HepG2 (cell line): ENCODE measurements at regions not wholly inside any gene's neighbourhood (a gene's known extent, or its start where the extent isn't known, plus 50 kb on each side); places are given as distances from the start of the nearest gene placed in this dataset.

ENCODE experiments used
- ATAC-seq: fragments of 200-7000 bp; cut with Tn5 transposase; 3 replicates; pipeline ENCODE4 v1.9.1; 2020; ENCODE audit warnings: mild to moderate bottlenecking, moderate library complexity
- BruUV-seq: library from RNA; stranded (reverse); fragments of 400-500 nt; replicated peaks from 2 replicates; lab custom pipeline; 2021; lab: Mats Ljungman, UMichigan
- CTCF ChIA-PET: fragments of 300-600 bp; formaldehyde crosslinking; extraction: SDS; loops from one replicate; lab custom pipeline; 2021; ENCODE audit warnings: low total read pairs, inconsistent platforms, low intra/inter-chr PET ratio; lab: Yijun Ruan, JAX
- POLR2A ChIA-PET: fragments of 350-600 bp; sonication (Branson Sonifier 250); formaldehyde crosslinking; loops from one replicate; lab custom pipeline; 2020; ENCODE audit warnings: antibody characterized with exemption, inconsistent platforms; lab: Yijun Ruan, JAX
- DNase-seq: peaks from one replicate; pipeline ENCODE4 v3.0.0-alpha.2; 2015; ENCODE audit warnings: low spot score
- FAIRE-seq: peaks from 3 replicates; lab custom pipeline; 2011; peaks lifted over from hg19 to GRCh38; lab: Jason Lieb, UNC
- H2AFZ ChIP-seq: one replicate; pipeline ENCODE4 v1.6.1; 2011; ENCODE audit warnings: low read length, inconsistent platforms
- H3K27ac ChIP-seq: fragments of 300-600 bp; 3 replicates; pipeline ENCODE4 v1.8.0; 2011; ENCODE audit warnings: mixed run types, mild to moderate bottlenecking, mixed read lengths, low read length, inconsistent platforms; ENCODE audit not compliant: insufficient read depth; ENCODE audit errors: extremely low read length
- H3K27me3 ChIP-seq, 2 experiments: fragments of 200-600 bp in 1 of 2; 2 replicates in 1 of 2; 3 replicates in 1 of 2; pipeline versions ENCODE4 v1.6.0 to v1.8.0; 2011; ENCODE audit warnings: low read length in 2 of 2, mild to moderate bottlenecking in 2 of 2, moderate library complexity in 2 of 2, inconsistent platforms in 1 of 2; ENCODE audit not compliant: insufficient read depth in 2 of 2, control insufficient read depth in 1 of 2
- H3K36me3 ChIP-seq, 2 experiments: fragments of 200-600 bp in 1 of 2; replicated peaks in 1 of 2; 2 replicates in 1 of 2; 3 replicates in 1 of 2; pipeline versions ENCODE4 v1.5.1 to v1.8.0; 2011; ENCODE audit warnings: low read length in 2 of 2, inconsistent platforms in 1 of 2; ENCODE audit not compliant: insufficient read depth in 2 of 2, control insufficient read depth in 1 of 2
- H3K4me1 ChIP-seq: 2 replicates; pipeline ENCODE4 v1.5.1; 2012; ENCODE audit warnings: low read length, inconsistent platforms; ENCODE audit not compliant: insufficient read depth
- H3K4me2 ChIP-seq: 2 replicates; pipeline ENCODE4 v1.6.0; 2011; ENCODE audit warnings: low read depth, low read length, inconsistent platforms
- H3K4me3 ChIP-seq, 3 experiments: fragments of 200-600 bp in 1 of 3; sonication (generic), shearing (Covaris generic) in 1 of 3; replicated peaks in 1 of 3; 2 replicates each; pipeline ENCODE4 v1.5.1; 2011 to 2016; ENCODE audit warnings: low read length in 3 of 3, inconsistent platforms in 2 of 3, low read depth in 2 of 3, mild to moderate bottlenecking in 2 of 3, control low read depth in 1 of 3, mixed read lengths in 1 of 3; ENCODE audit not compliant: insufficient read depth in 1 of 3
- H3K79me2 ChIP-seq: one replicate; pipeline ENCODE4 v1.6.1; 2011; ENCODE audit warnings: low read length, inconsistent platforms; ENCODE audit not compliant: insufficient read depth
- H3K9ac ChIP-seq: 2 replicates; pipeline ENCODE4 v1.6.0; 2011; ENCODE audit warnings: mild to moderate bottlenecking, low read depth, low read length, inconsistent platforms; ENCODE audit not compliant: insufficient read depth
- H3K9me3 ChIP-seq: 2 replicates; pipeline ENCODE4 v1.5.1; 2012; ENCODE audit warnings: mild to moderate bottlenecking, low read length
- H4K20me1 ChIP-seq: 2 replicates; pipeline ENCODE4 v1.6.0; 2011; ENCODE audit warnings: inconsistent platforms, mild to moderate bottlenecking, low read length, moderate library complexity; ENCODE audit not compliant: insufficient read depth
- ATF7-NPFF ChIP-seq: sonication (generic); formaldehyde crosslinking; IDR thresholded peaks from 2 replicates; pipeline ENCODE4 v1.8.1; 2023; ENCODE audit warnings: mild to moderate bottlenecking, low read depth, missing genetic modification reagents, moderate library complexity
- DR1 ChIP-seq: sonication (generic); formaldehyde crosslinking; IDR thresholded peaks from 2 replicates; pipeline ENCODE4 v1.8.0; 2021; ENCODE audit warnings: mild to moderate bottlenecking, missing genetic modification reagents, inconsistent platforms
- HNF4A ChIP-seq: sonication (generic); formaldehyde crosslinking; IDR thresholded peaks from 2 replicates; pipeline ENCODE4 v1.4.0; 2020; ENCODE audit warnings: missing genetic modification reagents
- MYPOP ChIP-seq: sonication (generic); formaldehyde crosslinking; IDR thresholded peaks from 2 replicates; pipeline ENCODE4 v1.8.1; 2023; ENCODE audit warnings: mild to moderate bottlenecking, moderate library complexity, missing genetic modification reagents
- NFKB2 ChIP-seq: sonication (generic); formaldehyde crosslinking; IDR thresholded peaks from 2 replicates; pipeline ENCODE4 v1.4.0; 2020; ENCODE audit warnings: missing genetic modification reagents, borderline replicate concordance
- RNF219 ChIP-seq: sonication (generic); formaldehyde crosslinking; IDR thresholded peaks from 2 replicates; pipeline ENCODE4 v1.5.0; 2020; ENCODE audit warnings: mild to moderate bottlenecking, missing genetic modification reagents
- SALL2 ChIP-seq: sonication (generic); formaldehyde crosslinking; IDR thresholded peaks from 2 replicates; pipeline ENCODE4 v1.8.1; 2023; ENCODE audit warnings: mild to moderate bottlenecking, missing genetic modification reagents, inconsistent platforms
- SOX6 ChIP-seq, 2 experiments: fragments of 450-650 bp in 1 of 2; sonication (generic) in 1 of 2; formaldehyde crosslinking in 1 of 2; IDR thresholded peaks; 2 replicates each; pipeline versions ENCODE4 v1.4.0 to v1.6.1; 2017 to 2020; ENCODE audit warnings: antibody characterized with exemption in 1 of 2, mild to moderate bottlenecking in 1 of 2, missing genetic modification reagents in 1 of 2
- ZC3H13 ChIP-seq: sonication (generic); formaldehyde crosslinking; IDR thresholded peaks from 2 replicates; pipeline ENCODE4 v1.8.1; 2023; ENCODE audit warnings: mild to moderate bottlenecking, missing genetic modification reagents, moderate library complexity
- ZNF530 ChIP-seq: sonication (generic); formaldehyde crosslinking; IDR thresholded peaks from 2 replicates; pipeline ENCODE4 v1.5.0; 2020; ENCODE audit warnings: low read depth, mild to moderate bottlenecking, missing genetic modification reagents
- WGBS: methylation state at CpG from one replicate; pipeline ENCODE4 v1.1.6; 2017; ENCODE audit warnings: low lambda C conversion rate; 5-methylcytosine and 5-hydroxymethylcytosine counted together
- in situ Hi-C: cut with HindIII; loops from 2 replicates; pipeline ENCODE4 v1.10.0; 2017; ENCODE audit warnings: low pct_unique_long_range_greater_than_20kb; ENCODE audit not compliant: extremely low pct_ligation_motif_present
- intact Hi-C: fragments of 100-400 bp; cut with micrococcal nuclease; formaldehyde crosslinking; loops from one replicate; pipeline ENCODE4 v1.10.0; 2022; ENCODE audit not compliant: unreplicated experiment
- TF ChIP-seq, protein P1 (sequence below): sonication (generic); formaldehyde crosslinking; IDR thresholded peaks from 2 replicates; pipeline ENCODE4 v1.4.0; 2020; ENCODE audit warnings: missing genetic modification reagents

DNA sequence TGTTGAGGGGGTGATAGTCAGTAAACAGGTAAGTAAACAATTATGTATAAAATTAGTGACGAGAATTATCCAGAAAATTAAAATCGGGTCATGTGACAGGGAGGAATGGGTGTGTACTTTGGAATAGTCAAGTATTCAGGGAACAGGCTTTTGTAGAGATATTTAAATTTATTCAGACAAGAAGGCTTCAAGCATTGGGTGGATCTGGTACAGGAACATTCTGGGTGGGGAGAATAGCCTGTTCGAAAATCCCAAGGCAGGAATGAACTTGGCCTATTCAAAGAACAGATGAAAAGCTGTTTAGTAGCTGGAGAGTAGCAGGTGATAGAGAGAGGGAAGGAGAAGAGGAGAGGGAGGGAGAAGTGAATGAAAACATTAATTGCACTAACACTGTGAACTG is 448.9 kb upstream of the FZD8 start:
- no peaks in the 10 kb centered on the region for H3K27me3 ChIP-seq
- H3K9me3 ChIP-seq, result no peaks in the 10 kb centered on the region
- no peaks in the 10 kb centered on the region for H4K20me1 ChIP-seq
- CTCF ChIA-PET, result no interaction called here
- H3K79me2 ChIP-seq, result no peaks in the 10 kb centered on the region
- 1% methylated on average over 3 of the region's 3 CpGs for WGBS
- intact Hi-C loops, result no loop called here
- POLR2A ChIA-PET, result no interaction called here
- H2AFZ ChIP-seq, result no peak overlapping the region
- H3K4me1 ChIP-seq, result no peaks in the 10 kb centered on the region
- no peak for FAIRE-seq
- in situ Hi-C loops, result no loop called here
- no peak overlapping the region for H3K27ac ChIP-seq
- H3K9ac ChIP-seq, result no peak overlapping the region
- TF ChIP-seq ZNF530, result no peak
- H3K36me3 ChIP-seq, result no peaks in the 10 kb centered on the region
- no peak for DNase-seq
- H3K4me3 ChIP-seq, result no peak overlapping the region
- no TSS peak for BruUV-seq
- H3K4me2 ChIP-seq, result no peak overlapping the region
- ATAC-seq, result no peak

GRCh38 chr10:36089790-36090440 is 447.8 kb upstream of the FZD8 start:
- intact Hi-C loops (no loop called here), in situ Hi-C loops (no loop called here)
- Histone ChIP-seq H3K36me3 (no peaks in the 10 kb centered on the region), H4K20me1 (no peaks in the 10 kb centered on the region), H3K4me2 (no peak overlapping the region), H3K27me3 (no peaks in the 10 kb centered on the region), H3K4me1 (no peaks in the 10 kb centered on the region), H3K27ac (no peak overlapping the region), H3K9ac (no peak overlapping the region), H3K4me3 (no peak overlapping the region), H2AFZ (no peak overlapping the region), H3K9me3 (no peaks in the 10 kb centered on the region), H3K79me2 (no peaks in the 10 kb centered on the region)
- POLR2A ChIA-PET, result no interaction called here
- CTCF ChIA-PET, result no interaction called here
- 29% methylated on average over 2 of the region's 2 CpGs for WGBS
- no TSS peak for BruUV-seq
- no peak for DNase-seq
- FAIRE-seq, result no peak
- ATAC-seq, result no peak
- TF ChIP-seq HNF4A (no peak), SALL2 (CRISPR knock-in tag) (no peak), MYPOP (no peak), NFKB2 (CRISPR knock-in tag) (no peak), DR1 (CRISPR knock-in tag) (no peak), ZC3H13 (CRISPR knock-in tag) (no peak), ATF7-NPFF (CRISPR knock-in tag) (no peak), SOX6 (IDR thresholded peaks at IDR 0.05) (no peak), SOX6 (CRISPR knock-in tag; IDR thresholded peaks at IDR 0.05) (no peak), RNF219 (CRISPR knock-in tag) (no peak)
- TF ChIP-seq, protein P1, sequence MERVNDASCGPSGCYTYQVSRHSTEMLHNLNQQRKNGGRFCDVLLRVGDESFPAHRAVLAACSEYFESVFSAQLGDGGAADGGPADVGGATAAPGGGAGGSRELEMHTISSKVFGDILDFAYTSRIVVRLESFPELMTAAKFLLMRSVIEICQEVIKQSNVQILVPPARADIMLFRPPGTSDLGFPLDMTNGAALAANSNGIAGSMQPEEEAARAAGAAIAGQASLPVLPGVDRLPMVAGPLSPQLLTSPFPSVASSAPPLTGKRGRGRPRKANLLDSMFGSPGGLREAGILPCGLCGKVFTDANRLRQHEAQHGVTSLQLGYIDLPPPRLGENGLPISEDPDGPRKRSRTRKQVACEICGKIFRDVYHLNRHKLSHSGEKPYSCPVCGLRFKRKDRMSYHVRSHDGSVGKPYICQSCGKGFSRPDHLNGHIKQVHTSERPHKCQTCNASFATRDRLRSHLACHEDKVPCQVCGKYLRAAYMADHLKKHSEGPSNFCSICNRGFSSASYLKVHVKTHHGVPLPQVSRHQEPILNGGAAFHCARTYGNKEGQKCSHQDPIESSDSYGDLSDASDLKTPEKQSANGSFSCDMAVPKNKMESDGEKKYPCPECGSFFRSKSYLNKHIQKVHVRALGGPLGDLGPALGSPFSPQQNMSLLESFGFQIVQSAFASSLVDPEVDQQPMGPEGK, result no peak
